Activated naive CD8-positive, alpha-beta T cell treated with anti-CD3 and anti-CD28 coated beads, Interleukin-2, amount 10 ng/mL, durations not matched to agents 7 days and 5 days (primary cell): ENCODE measurements at regions not wholly inside any gene's neighbourhood (a gene's known extent, or its start where the extent isn't known, plus 50 kb on each side); places are given as distances from the start of the nearest gene placed in this dataset.

Experiments
- ATAC-seq: fragments of 150-1000 bp; cut with Tn5 transposase; one replicate; pipeline ENCODE4 v1.10.0; 2021; ENCODE audit warnings: low read depth, moderate library complexity
- POLR2A ChIA-PET: fragments of 350-600 bp; sonication (Branson Sonifier 250); formaldehyde crosslinking; loops from one replicate; lab custom pipeline; 2021; ENCODE audit warnings: antibody characterized with exemption; lab: Charles Lee
- DNase-seq: peaks from one replicate; pipeline ENCODE4 v3.0.0; 2021
- H3K27ac Mint-ChIP-seq: one replicate; pipeline ENCODE4 v1.8.0; 2022; ENCODE audit warnings: mild to moderate bottlenecking, mixed read lengths
- H3K27me3 Mint-ChIP-seq: one replicate; pipeline ENCODE4 v1.8.0; 2022; ENCODE audit warnings: mild to moderate bottlenecking, moderate library complexity, mixed read lengths
- H3K36me3 Mint-ChIP-seq: one replicate; pipeline ENCODE4 v1.8.0; 2021; ENCODE audit warnings: mild to moderate bottlenecking, mixed read lengths
- H3K4me1 Mint-ChIP-seq: one replicate; pipeline ENCODE4 v1.8.0; 2021; ENCODE audit warnings: mixed read lengths
- H3K4me3 Mint-ChIP-seq: one replicate; pipeline ENCODE4 v1.8.0; 2022; ENCODE audit warnings: mild to moderate bottlenecking, moderate library complexity, mixed read lengths
- H3K9me3 Mint-ChIP-seq: one replicate; pipeline ENCODE4 v1.8.0; 2021; ENCODE audit warnings: mixed read lengths

DNA sequence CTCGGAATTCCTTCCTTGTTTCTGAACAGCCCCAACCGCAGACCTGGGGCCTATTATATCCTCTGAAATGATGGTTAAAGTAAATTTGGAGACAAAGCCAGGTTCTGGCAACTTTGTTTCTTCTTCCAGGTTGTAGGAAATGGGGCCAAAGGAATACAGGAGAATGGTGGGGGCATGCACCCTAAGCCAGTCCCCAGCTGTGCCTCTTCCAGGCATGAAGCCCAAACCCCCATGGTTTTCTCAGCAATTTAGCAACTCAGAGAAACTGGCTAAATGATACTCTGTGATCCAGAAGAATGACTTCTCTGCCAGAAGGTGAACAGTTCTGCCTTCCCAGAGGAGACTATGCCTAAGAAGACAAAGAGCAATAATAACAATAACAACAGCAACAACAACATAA lies 635.0 kb upstream of the FANCL start:
- DNase-seq = no peak
- no peak for ATAC-seq
- H3K27me3 Mint-ChIP-seq = no peaks in the 10 kb centered on the region
- no peaks in the 10 kb centered on the region for H3K36me3 Mint-ChIP-seq
- no peaks in the 10 kb centered on the region for H3K9me3 Mint-ChIP-seq
- no peak overlapping the region for H3K27ac Mint-ChIP-seq
- no peak overlapping the region for H3K4me3 Mint-ChIP-seq
- POLR2A ChIA-PET = no interaction called here
- H3K4me1 Mint-ChIP-seq = no peaks in the 10 kb centered on the region

DNA sequence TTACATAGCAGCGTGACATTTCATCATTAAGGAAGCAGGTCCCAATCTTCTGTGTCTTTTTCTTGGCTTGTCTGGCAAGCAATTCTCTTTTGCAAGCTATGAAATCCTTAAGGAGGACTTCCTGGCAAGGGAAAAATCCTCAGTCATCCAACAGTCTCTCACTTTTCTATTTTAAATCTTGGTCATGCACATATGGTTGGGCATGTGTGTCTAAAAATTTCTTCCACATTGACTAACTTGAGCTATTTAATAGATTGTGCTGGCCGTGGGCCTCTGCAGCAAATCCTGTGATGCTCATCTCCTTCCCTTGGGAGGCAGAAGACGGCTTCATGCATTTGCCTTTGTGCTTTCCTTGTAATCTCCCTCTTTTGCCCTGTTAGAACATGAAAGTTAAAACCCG lies 634.3 kb upstream of the FANCL start:
- Mint-ChIP-seq H3K9me3 (no peaks in the 10 kb centered on the region), H3K4me3 (no peak overlapping the region), H3K27me3 (no peaks in the 10 kb centered on the region), H3K4me1 (no peaks in the 10 kb centered on the region), H3K36me3 (no peaks in the 10 kb centered on the region), H3K27ac (no peak overlapping the region)
- POLR2A ChIA-PET = no interaction called here
- no peak for DNase-seq
- no peak for ATAC-seq

DNA sequence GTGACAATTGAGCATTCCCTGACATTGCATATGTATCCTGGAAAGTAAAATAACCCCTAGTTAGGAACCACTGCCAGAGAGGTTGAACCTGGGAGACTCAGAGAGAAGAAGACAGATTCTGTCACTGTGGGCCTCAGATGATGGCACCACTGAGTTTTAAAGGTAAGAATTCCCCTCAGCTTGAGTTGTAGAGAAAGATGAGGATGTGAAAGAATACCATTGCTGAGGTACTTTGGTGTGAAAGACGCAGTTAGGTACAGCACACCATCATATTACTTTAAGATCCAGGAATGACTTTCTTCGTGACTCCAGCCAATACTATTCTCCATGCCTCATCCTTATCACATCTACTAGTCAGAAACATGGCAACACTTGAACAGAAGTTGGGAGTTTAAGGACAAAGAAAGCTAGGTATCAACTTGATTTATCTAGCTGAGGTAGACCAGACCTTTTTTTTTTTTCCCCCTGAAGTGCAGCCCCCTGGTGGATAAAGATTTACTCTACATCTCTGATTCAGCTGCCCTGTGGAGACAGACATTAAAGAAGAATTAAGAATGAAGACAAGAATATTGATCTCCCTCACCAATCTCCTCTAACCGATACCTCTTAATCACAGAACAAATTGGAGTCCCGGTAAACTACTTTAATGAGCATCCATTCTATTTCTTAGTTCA lies 630.5 kb upstream of the FANCL start:
- no peaks in the 10 kb centered on the region for H3K9me3 Mint-ChIP-seq
- ATAC-seq = no peak

DNA sequence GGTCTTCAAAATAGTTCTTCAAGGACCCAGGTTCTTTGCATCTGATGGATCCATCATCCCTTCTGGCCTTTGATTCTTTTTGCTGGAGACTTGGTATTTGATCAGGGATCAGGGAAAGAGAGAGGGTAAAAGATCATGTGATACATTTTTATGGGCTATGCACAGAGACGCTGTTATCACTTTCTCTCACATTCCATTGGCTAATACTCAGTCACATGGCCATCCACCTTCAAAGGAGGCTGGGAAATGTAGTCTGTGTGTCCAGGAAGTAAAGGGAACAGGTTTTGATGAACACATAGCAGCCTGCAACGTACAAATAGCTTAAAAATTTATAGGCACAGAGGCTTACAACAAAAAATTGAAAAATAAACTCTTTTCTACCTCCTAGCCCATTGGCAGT lies 629.6 kb upstream of the FANCL start:
- Mint-ChIP-seq H3K4me3 (no peak overlapping the region), H3K36me3 (no peaks in the 10 kb centered on the region), H3K4me1 (peaks cover 1% of the 10 kb centered on the region), H3K27ac (no peak overlapping the region), H3K27me3 (no peaks in the 10 kb centered on the region), H3K9me3 (no peaks in the 10 kb centered on the region)
- DNase-seq (no peak), ATAC-seq (no peak)
- POLR2A ChIA-PET = no interaction called here

More for the DNA sequence above, 630.5 kb upstream of the FANCL start:
- POLR2A ChIA-PET = no interaction called here
- H3K27me3 Mint-ChIP-seq = no peaks in the 10 kb centered on the region
- no peak overlapping the region for H3K27ac Mint-ChIP-seq
- no peaks in the 10 kb centered on the region for H3K36me3 Mint-ChIP-seq
- no peak for DNase-seq
- no peaks in the 10 kb centered on the region for H3K4me1 Mint-ChIP-seq
- H3K4me3 Mint-ChIP-seq = no peak overlapping the region

DNA sequence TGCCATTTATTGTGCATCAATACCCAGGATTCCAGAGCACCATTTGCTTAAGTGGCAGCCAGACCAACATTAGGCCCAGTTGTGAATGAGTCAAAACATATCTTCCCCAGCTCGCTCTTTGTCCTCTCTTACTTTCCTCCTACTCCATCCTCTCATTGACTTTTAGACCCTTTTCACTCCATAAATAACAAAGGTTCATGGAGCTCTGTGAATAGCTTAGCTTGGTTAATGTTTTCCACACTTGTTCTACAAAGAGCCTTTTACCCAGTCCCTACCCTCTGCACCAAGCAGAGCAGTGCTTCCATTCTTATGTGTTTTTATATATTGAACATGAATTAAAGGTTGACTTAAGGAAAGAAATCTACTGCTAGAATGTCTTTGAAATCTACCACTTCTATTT lies 625.8 kb upstream of the FANCL start:
- H3K27me3 Mint-ChIP-seq = no peaks in the 10 kb centered on the region
- no peak for ATAC-seq
- POLR2A ChIA-PET = no interaction called here
- H3K36me3 Mint-ChIP-seq = no peaks in the 10 kb centered on the region
- H3K4me1 Mint-ChIP-seq = peaks cover 1% of the 10 kb centered on the region
- DNase-seq = no peak
- no peaks in the 10 kb centered on the region for H3K9me3 Mint-ChIP-seq
- H3K27ac Mint-ChIP-seq = no peak overlapping the region
- no peak overlapping the region for H3K4me3 Mint-ChIP-seq

DNA sequence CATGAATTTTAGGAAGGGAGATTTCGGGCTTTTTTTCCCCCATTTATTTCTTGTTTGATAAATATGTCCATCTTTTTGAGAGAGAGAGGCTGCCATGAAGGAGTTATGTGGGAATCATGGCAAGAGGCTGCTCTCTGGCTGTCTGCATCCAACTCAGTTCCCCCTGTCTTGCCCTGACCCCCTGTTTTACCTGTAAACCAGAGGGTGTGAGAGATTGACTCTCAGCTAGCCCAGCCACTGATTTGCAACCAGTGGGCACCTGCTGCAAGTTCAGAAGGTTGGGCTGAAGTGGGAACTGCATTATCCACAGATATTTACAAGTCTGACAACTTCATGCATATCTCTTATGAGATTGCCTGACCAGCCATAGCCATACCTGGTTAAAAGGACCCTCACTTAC lies 625.4 kb upstream of the FANCL start:
- Mint-ChIP-seq H3K4me1 (peaks cover 1% of the 10 kb centered on the region), H3K9me3 (no peaks in the 10 kb centered on the region), H3K27me3 (no peaks in the 10 kb centered on the region), H3K27ac (no peak overlapping the region), H3K4me3 (no peak overlapping the region), H3K36me3 (no peaks in the 10 kb centered on the region)
- POLR2A ChIA-PET = no interaction called here
- no peak for DNase-seq
- no peak for ATAC-seq

DNA sequence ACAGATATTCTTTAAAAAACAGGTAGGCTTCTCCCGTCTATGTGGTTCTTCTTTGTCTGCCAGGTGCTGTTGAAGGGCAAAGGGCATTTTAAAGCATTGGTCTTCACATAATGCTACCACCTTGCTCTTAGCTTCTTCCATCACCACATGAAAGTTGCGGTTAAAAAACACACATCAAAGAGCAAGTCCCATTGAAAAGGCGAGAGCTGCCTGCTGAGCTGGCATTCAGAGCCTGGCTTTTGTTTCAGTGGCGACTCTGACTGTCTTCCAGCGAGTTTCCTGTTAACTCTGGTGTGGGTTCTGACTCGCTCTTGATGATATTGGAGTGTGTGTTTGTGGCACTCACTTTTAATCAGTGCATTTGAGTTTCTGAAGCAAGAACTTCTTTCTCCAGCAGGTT lies 624.9 kb upstream of the FANCL start:
- H3K27me3 Mint-ChIP-seq = no peaks in the 10 kb centered on the region
- H3K4me1 Mint-ChIP-seq = peaks cover 1% of the 10 kb centered on the region
- no peaks in the 10 kb centered on the region for H3K36me3 Mint-ChIP-seq
- POLR2A ChIA-PET = no interaction called here
- H3K4me3 Mint-ChIP-seq = no peak overlapping the region
- no peak for ATAC-seq
- no peak overlapping the region for H3K27ac Mint-ChIP-seq
- no peaks in the 10 kb centered on the region for H3K9me3 Mint-ChIP-seq
- DNase-seq = no peak

DNA sequence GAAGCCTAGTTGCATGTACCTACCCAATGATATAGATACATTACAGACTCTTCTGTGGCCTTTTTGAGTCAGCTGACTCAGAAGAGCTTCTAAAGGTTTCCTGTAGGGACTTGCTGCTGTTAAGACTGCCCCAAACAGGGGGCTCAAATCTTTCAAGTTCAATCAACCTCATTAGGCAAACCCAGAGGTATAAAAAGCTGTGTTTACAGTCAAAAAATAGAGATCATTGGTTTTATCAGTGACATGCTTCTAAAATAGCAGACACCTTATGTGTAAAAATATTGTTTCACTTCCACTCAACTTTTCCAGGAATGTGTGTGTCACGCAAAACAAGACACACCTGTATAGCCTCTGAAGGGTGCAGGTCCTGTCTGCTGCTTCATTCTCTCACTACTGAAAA lies 624.3 kb upstream of the FANCL start:
- no peaks in the 10 kb centered on the region for H3K9me3 Mint-ChIP-seq
- no peak overlapping the region for H3K4me3 Mint-ChIP-seq
- peaks cover 1% of the 10 kb centered on the region for H3K4me1 Mint-ChIP-seq
- no peaks in the 10 kb centered on the region for H3K36me3 Mint-ChIP-seq
- H3K27me3 Mint-ChIP-seq = no peaks in the 10 kb centered on the region
- no peak for ATAC-seq
- POLR2A ChIA-PET = no interaction called here
- DNase-seq = no peak
- H3K27ac Mint-ChIP-seq = no peak overlapping the region

DNA sequence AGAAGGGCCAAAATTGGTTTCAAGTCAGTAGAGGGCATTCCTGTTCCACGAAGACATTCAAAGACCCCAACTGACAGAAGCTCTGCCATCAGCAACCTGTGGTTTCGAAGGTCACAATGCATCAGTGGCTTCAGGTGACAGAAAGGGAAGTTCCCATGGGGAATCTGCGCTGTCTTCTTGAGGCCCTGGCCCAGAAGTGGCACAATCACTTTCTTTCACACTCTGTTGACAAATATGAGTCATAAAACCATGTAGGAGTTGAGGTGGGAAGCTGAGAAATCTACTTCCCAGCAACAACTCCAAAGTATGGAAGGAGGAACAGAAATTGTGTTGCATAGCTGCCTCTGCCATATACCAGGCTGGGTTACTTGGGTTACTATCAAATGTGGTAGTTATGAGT lies 621.1 kb upstream of the FANCL start:
- Mint-ChIP-seq H3K4me3 (no peak overlapping the region), H3K36me3 (no peaks in the 10 kb centered on the region), H3K27me3 (no peaks in the 10 kb centered on the region), H3K4me1 (peaks cover 1% of the 10 kb centered on the region), H3K27ac (no peak overlapping the region), H3K9me3 (no peaks in the 10 kb centered on the region)
- POLR2A ChIA-PET = no interaction called here
- ATAC-seq (no peak), DNase-seq (no peak)

DNA sequence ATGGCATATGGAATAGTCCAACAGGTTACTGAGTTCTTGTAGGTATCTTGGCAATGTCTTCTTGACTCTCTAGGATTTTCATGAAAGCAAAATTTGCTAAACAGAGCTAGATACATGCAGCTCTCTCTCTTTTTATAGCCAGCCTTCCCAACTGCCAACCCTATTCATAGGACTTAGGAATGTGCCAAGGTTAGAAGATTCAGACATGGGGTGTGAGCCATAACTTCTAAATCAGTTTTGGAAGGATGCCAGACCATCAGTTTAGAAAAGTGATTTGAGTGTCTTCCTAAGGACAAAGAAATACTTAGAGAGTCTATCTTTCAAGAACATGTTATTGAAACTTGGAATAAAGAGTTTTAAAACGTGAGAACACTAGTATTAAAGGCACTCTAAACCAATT lies 619.5 kb upstream of the FANCL start:
- ATAC-seq (no peak), DNase-seq (no peak)
- Mint-ChIP-seq H3K27me3 (no peaks in the 10 kb centered on the region), H3K4me1 (no peaks in the 10 kb centered on the region), H3K36me3 (no peaks in the 10 kb centered on the region), H3K9me3 (no peaks in the 10 kb centered on the region), H3K4me3 (no peak overlapping the region), H3K27ac (no peak overlapping the region)
- POLR2A ChIA-PET = no interaction called here

DNA sequence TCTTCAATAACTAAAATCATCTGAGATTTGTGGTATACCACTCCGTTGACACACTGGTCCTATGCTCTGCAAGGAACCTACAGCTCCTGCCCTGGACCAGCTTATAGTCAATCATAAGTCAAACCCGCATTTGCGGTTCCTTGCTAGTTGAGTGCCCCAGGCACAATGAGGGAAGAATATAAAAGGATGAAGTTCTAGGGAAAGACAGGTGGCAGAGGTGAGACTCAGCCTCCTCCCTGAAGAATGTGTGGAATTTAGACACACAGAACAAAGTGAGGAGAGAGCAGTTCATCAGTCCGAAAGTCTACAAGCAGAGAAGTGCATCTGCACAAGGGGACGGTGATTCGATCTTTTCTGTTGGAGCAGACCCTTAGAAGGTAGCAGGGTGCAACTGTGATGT lies 615.0 kb upstream of the FANCL start:
- POLR2A ChIA-PET = no interaction called here
- H3K4me1 Mint-ChIP-seq = no peaks in the 10 kb centered on the region
- no peaks in the 10 kb centered on the region for H3K36me3 Mint-ChIP-seq
- no peak for ATAC-seq
- no peak overlapping the region for H3K27ac Mint-ChIP-seq
- H3K9me3 Mint-ChIP-seq = no peaks in the 10 kb centered on the region
- no peaks in the 10 kb centered on the region for H3K27me3 Mint-ChIP-seq
- no peak overlapping the region for H3K4me3 Mint-ChIP-seq
- no peak for DNase-seq

DNA sequence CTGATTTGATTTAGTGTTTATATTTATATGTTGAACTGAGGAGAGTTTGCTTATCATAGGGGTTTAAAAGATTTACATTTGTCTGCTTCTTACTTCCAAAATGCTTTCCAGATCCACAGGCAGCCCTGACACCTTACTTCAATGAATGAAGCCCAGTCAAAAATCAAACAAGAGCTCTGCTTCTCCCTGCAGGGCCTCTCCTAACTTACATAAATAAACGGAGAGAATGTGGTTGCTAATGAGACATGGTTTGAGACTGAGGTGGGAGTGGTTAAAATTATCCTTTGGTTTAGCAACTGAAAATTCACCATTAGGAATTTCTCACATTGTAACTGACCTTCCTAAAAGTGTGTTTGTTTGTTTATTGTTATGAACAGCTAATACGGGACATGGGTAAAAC lies 612.3 kb upstream of the FANCL start:
- H3K27me3 Mint-ChIP-seq = no peaks in the 10 kb centered on the region
- ATAC-seq = no peak
- DNase-seq = no peak

DNA sequence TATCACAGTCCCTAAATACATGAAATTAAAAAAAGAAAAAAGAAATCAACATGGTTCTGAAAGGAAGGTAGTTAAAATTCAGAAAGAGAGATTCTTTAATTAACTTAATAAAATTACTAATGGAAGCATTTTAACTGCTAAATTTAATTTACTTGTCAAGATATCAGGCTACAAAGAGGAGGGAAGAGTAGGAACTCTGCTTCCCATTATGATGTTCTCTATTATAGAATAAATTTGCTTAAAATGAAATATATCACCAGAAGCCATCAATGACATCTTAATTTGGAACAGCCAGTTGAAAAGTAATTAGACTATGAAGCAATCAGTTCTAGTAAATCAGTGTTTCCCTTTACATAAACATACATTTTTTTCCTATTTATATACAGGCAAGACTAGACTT lies 611.8 kb upstream of the FANCL start:
- Mint-ChIP-seq H3K27ac (no peak overlapping the region), H3K9me3 (no peaks in the 10 kb centered on the region), H3K27me3 (no peaks in the 10 kb centered on the region), H3K4me3 (no peak overlapping the region), H3K4me1 (no peaks in the 10 kb centered on the region), H3K36me3 (no peaks in the 10 kb centered on the region)
- POLR2A ChIA-PET = no interaction called here
- ATAC-seq = no peak
- no peak for DNase-seq

More for the DNA sequence above, 612.3 kb upstream of the FANCL start:
- Mint-ChIP-seq H3K4me3 (no peak overlapping the region), H3K9me3 (no peaks in the 10 kb centered on the region), H3K4me1 (no peaks in the 10 kb centered on the region), H3K27ac (no peak overlapping the region), H3K36me3 (no peaks in the 10 kb centered on the region)
- POLR2A ChIA-PET = no interaction called here

DNA sequence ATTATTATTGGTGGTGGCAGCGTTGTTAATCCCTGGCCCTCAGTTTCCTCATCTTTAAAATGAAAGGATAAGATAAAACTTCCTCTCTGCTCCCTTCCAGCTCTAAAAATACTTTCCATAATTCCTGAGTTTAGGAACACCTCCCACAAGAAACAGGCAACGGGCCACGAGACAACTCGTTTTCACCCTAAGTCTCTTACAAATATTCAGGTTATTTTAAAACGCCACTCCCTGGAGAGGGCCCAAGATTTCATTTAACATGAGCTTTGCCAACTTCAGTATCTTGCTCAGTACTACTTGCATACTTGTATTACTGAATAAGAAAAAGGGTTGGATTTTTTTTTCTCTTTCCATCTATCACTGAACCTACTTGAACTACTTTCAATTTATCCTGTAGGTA lies 611.1 kb upstream of the FANCL start:
- ATAC-seq (no peak), DNase-seq (no peak)
- H3K27me3 Mint-ChIP-seq = no peaks in the 10 kb centered on the region
- no peak overlapping the region for H3K4me3 Mint-ChIP-seq
- no peak overlapping the region for H3K27ac Mint-ChIP-seq
- no peaks in the 10 kb centered on the region for H3K9me3 Mint-ChIP-seq
- no peaks in the 10 kb centered on the region for H3K36me3 Mint-ChIP-seq
- no peaks in the 10 kb centered on the region for H3K4me1 Mint-ChIP-seq
- POLR2A ChIA-PET = no interaction called here

DNA sequence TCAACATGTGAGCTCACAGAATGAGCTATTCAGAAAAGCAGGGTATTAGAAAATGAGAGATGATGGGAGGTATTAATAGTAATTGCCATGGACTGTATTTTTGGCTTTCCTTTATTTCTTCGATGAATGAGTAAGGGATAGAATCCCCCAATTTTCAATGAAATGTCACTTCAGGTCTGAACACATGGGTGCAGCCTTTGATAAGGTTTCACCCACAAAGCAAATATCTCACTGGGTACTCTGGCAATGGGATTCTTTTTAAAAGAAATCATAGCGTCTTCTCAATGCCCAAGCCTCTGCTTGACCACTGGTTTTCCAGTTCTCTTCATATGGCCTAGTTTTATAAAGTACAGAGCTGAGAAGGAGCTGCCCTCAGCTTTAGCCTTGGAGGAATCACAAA lies 610.5 kb upstream of the FANCL start:
- no peaks in the 10 kb centered on the region for H3K4me1 Mint-ChIP-seq
- H3K27me3 Mint-ChIP-seq = no peaks in the 10 kb centered on the region
- POLR2A ChIA-PET = no interaction called here
- no peaks in the 10 kb centered on the region for H3K9me3 Mint-ChIP-seq
- no peak for DNase-seq
- H3K36me3 Mint-ChIP-seq = no peaks in the 10 kb centered on the region
- H3K27ac Mint-ChIP-seq = no peak overlapping the region
- H3K4me3 Mint-ChIP-seq = no peak overlapping the region
- ATAC-seq = no peak
